Heart left ventricle (tissue), 13 donors: ENCODE measurements at regions not wholly inside any gene's neighbourhood (a gene's known extent, or its start where the extent isn't known, plus 50 kb on each side); places are given as distances from the start of the nearest gene placed in this dataset.

ENCODE experiments used
- CTCF ChIP-seq, 12 donors: fragments of 200-600 bp; sonication (generic) in 4 of 12; IDR thresholded peaks; one replicate each; pipeline versions ENCODE4 v1.5.0 to v1.8.0; 2018 to 2022; ENCODE audit warnings: antibody characterized with exemption in 12 of 12, mild to moderate bottlenecking in 5 of 12
- POLR2A ChIP-seq, 2 donors: fragments of 450-650 bp; IDR thresholded peaks; one replicate each; pipeline ENCODE4 v1.6.1; 2017; ENCODE audit warnings: antibody characterized with exemption in 2 of 2, mild to moderate bottlenecking in 2 of 2, moderate library complexity in 2 of 2
- donor health status: ischemic (EF 13 %, LVEDD 7.1; RV severe dilation, severe dysfunction).
- donor health status: DM: no; HTN: yes; CAD: no.
- donor health status: DM: no; HTN: no; CAD: no.
- donor health status: ischemic (EF 25% LVEDD 6.9; RV normal size, moderate dysfunction).
- donor health status: ischemic (EF 25% LVEDD 5.7; RV mildly dilated, moderate dysfunction).
- donor health status: ischemic (EF 35%, LVEDD 5.7; RV mildly dilated, moderate dysfunction).
- donor health status: nonischemic (EF 11% LVEDD 7.7; RV severe dilation, severe dysfunction).
- donor health status: DM: yes; HTN: yes; CAD: no.
- donor health status: PGD.
- donor health status: ischemic (EF 29% LVEDD 5.4; RV normal size, mild dysfunction).
- donor health status: nonischemic (EF 23%, LVEDD 6.1; RV moderate dilation, normal function).

GRCh38 chr17:31746884-31747495 lies 112.1 kb downstream of the COPRS start:
- TF ChIP-seq CTCF (IDR thresholded peaks at IDR 0.05) (no peak), POLR2A (IDR thresholded peaks at IDR 0.05) (no peak)
